ENCODE measurements at regions not wholly inside any gene's neighbourhood (a gene's known extent, or its start where the extent isn't known, plus 50 kb on each side); places are given as distances from the start of the nearest gene placed in this dataset.

GRCh38 chr9:1938135-1938534 is 77.0 kb upstream of the SMARCA2 start:
- no peak for TF ChIP-seq CTCF (conservative IDR thresholded peaks at IDR 0.05; ENCODE audit: low read depth in 2 of 2)
- TF ChIP-seq POLR2AphosphoS5 (IDR thresholded peaks at IDR 0.05; ENCODE audit: low read depth) = no peak
- TF ChIP-seq ETS1 (IDR thresholded peaks at IDR 0.05) = no peak
- no peak for TF ChIP-seq REST (IDR thresholded peaks at IDR 0.05; ENCODE audit: unreplicated experiment)
- no peak for TF ChIP-seq EZH2 (IDR thresholded peaks at IDR 0.05; ENCODE audit: low read depth, unreplicated experiment)
- no peak for TF ChIP-seq CREB1 (CRISPR knock-in tag; IDR thresholded peaks at IDR 0.05; ENCODE audit: low read depth)
- TF ChIP-seq EZH2phosphoT487 (IDR thresholded peaks at IDR 0.05; ENCODE audit: unreplicated experiment) = no peak
- no peak for TF ChIP-seq JUNB (IDR thresholded peaks at IDR 0.05; ENCODE audit: unreplicated experiment)
- TF ChIP-seq ZNF331 (CRISPR knock-in tag; IDR thresholded peaks at IDR 0.05; ENCODE audit: low read depth) = no peak
- no peak for TF ChIP-seq STAT1 (IDR thresholded peaks at IDR 0.05; ENCODE audit: unreplicated experiment)
- TF ChIP-seq ZNF114 (CRISPR knock-in tag; IDR thresholded peaks at IDR 0.05) = no peak

All from GM23338 (cell line).